Medulla oblongata (tissue), 1 donor: ENCODE measurements at regions not wholly inside any gene's neighbourhood (a gene's known extent, or its start where the extent isn't known, plus 50 kb on each side); places are given as distances from the start of the nearest gene placed in this dataset.

Experiments used
- DNase-seq: peaks from one replicate; pipeline ENCODE4 v3.0.0-alpha.2; 2015; ENCODE audit errors: extremely low spot score

GRCh38 chr7:13139436-13139835, 452.0 kb downstream of the ARL4A start:
- DNase-seq = no peak

- DNase-seq = no peak
These were observed 457.2 kb downstream of the ARL4A start for GRCh38 chr7:13144673-13145072.

- DNase-seq = no peak
These were observed 461.1 kb downstream of the ARL4A start for GRCh38 chr7:13148548-13148947.

GRCh38 chr7:13151978-13152377, 464.5 kb downstream of the ARL4A start:
- no peak for DNase-seq

DNA sequence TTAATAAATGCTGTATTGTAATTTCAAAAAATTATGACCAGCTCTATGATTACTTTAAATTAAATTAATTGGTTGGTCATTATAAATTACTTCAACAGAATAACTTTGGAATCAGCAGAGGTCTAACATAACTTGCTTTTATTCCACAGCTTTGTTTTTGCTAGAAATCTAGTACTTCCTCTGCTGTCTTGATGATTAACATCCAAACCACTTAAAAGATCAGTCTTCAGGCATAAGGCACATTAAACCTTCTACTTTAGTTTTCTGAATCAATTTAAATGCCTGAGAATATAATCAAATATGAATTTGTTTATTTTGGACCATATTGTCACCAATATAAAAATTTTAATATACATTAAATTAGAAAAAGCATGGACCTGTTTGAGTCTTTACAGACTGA, 465.3 kb downstream of the ARL4A start:
- no peak for DNase-seq

DNA sequence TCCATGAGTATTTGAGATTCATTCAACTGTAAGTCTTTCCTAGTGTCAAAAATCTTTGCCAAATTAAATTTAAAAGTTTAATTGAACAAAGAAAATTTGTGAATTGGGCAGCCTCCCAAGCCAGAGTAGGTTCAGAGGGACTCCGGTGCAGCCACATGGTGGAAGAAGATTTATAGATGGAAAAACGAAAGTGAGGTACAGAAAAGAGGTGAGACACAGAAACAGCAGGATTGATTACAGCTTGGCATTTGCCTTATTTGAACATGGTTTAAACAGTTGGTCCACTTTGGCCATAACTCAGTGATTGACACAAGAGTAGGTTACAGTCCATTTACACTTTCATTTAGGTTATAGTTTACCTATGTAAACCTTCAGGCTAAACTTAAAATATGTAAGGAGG, 465.8 kb downstream of the ARL4A start:
- no peak for DNase-seq

GRCh38 chr7:13153742-13154141, 466.3 kb downstream of the ARL4A start:
- DNase-seq = no peak

DNA sequence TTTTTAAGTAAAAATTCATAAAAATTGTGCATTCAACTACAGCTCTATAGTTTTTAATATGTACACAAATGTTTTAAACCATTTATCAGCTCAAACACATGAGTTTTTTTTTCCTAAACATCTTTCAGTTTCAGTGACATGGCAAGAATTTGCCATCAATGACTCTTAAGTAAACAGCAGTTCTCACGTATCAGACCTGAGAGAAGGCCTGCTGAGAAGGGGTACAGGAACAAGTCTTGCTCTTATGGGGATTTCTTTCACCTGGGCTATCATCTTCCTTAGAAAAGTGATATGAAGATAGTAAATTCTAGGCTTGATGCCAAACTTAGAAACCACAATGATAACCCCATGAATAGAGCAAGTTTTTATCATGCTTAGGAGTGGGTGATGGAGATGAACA, 467.8 kb downstream of the ARL4A start:
- no peak for DNase-seq

- DNase-seq = no peak
These were observed 471.6 kb downstream of the ARL4A start for GRCh38 chr7:13159003-13159402.

DNA sequence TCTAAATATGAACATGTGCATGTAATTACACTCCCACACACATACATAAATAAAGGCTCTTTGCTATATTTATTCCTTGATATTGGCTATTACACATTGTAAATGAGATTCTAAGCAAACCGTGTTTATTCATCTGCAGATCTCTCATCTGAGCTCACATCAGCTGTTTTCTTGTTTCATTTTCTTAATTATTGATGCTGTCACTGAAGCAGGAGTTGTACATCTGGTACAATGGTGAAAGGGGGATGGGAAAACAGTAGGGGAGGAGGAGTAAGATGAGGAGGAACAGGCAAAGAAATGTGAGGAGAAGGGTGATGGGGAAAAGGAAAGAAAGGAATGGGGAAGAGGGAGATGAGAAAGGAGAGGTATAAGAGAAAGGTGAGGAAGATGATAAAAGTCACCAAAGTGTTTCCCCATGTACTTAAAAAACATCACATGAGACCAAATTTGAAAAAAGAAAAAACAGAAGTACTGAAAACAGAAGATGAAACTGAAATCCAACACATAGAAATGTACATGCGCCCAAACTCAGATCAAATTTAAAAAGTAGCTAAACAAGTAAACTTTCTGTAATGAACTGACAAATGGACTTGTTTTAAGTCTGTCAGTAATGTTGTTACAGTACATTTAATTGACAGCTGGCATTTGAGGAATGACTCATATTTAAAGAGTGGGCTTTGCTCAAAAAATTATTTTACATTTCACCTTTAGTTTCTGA, 472.2 kb downstream of the ARL4A start:
- no peak for DNase-seq

- DNase-seq = no peak
These were observed 473.7 kb downstream of the ARL4A start for GRCh38 chr7:13161125-13161524.

GRCh38 chr7:13165854-13166253, 478.4 kb downstream of the ARL4A start:
- no peak for DNase-seq

GRCh38 chr7:13166801-13167200, 479.4 kb downstream of the ARL4A start:
- DNase-seq = no peak

GRCh38 chr7:13169356-13169755, 481.9 kb downstream of the ARL4A start:
- DNase-seq = no peak

DNA sequence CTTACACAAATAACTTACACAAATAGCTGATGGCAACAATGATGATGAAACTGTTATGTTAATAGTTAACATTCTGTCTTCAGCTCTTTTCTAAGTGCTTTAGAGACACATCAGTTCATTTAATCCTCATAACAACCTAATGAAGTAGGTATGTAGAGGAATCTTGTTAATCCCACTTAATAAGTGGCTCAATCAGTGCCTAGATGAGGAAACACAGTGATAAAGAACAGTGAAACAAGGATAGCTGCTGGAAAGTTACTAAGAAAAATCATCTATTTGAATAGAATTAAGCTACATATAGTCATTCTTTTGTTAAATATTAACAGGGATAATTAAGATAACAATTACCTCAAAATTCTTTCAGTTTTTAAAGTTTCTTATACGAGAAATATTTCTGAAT, 487.6 kb downstream of the ARL4A start:
- DNase-seq = no peak

DNA sequence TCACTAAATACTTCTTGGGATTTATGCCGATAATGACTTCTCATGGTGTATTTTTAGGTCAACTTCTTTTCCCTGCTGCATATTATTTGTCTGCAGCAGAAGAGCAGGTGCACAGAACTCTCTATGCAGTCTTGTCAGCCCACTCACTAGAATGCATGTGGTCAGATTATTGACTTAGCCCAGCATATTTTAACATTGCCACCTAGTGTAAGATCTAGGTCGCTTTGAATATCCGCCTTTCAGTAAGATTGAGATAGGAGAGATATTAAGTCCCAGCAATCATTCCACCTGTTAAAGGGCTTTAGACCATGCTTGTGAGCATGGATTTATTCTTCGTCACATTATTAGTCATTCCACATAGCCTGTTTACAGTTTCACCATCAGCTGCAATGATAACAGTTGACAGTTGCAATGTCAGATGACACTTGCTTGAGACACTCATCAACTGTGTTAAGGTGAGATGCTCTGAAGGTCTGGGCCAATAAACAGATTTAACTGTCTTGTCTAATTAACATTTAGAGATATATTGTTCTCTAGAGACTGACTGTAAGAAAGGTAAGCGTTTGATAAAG, 491.7 kb downstream of the ARL4A start:
- DNase-seq = no peak

DNA sequence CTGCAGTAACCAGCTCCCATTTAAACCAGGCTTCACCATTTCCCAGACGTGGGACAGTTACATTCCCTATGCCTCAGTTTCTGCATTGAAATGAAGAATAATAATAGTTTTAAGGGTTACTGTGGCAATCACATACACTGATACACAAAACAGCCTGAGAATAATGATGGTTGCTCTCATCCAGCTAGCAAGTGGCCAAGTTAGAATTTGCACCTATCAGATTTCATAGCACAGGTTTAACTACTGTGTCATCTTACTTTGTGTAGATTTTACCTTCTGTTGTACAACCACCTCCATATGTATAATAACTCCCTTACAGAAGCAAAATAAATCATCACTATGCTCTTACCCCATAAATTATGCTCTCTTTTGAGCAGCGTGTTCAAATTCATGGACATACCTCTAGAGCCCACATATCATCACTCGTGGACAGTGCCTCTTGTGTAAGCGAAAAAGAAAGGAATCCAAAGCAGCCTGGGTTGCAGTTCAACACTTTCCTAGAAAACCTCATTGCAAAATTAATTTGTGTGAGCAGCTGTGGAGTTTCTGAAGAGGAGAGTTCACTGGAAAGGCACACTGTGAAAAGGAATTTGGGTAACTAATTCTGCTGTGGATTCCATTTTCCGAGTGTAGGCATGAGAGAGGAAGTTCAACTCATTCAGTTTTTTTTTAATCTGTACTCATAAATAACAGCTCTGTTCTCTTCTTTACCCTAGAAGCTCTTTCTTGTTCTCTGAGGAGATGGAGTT, 492.5 kb downstream of the ARL4A start:
- no peak for DNase-seq

- peak; percentile 27 for DNase-seq
These were observed 493.8 kb downstream of the ARL4A start for GRCh38 chr7:13181216-13181615.

- no peak for DNase-seq
These were observed 497.7 kb downstream of the ARL4A start for GRCh38 chr7:13185139-13185538.

GRCh38 chr7:13188236-13188805, 500.9 kb downstream of the ARL4A start:
- DNase-seq = no peak

- no peak for DNase-seq
These were observed 501.5 kb downstream of the ARL4A start for GRCh38 chr7:13188922-13189321.

GRCh38 chr7:13189668-13190067, 502.2 kb downstream of the ARL4A start:
- no peak for DNase-seq

GRCh38 chr7:13197501-13197900, 510.1 kb downstream of the ARL4A start:
- no peak for DNase-seq
